Stomach (tissue), 8 donors: ENCODE measurements at regions not wholly inside any gene's neighbourhood (a gene's known extent, or its start where the extent isn't known, plus 50 kb on each side); places are given as distances from the start of the nearest gene placed in this dataset.

Source experiments
- DNase-seq, 2 donors: peaks; one replicate each; pipeline versions ENCODE4 v3.0.0 to v3.0.0-alpha.2; 2013 to 2019
- H3K27ac ChIP-seq, 5 donors: fragments of 200-600 bp in 4 of 5; sonication (generic) in 4 of 5; one replicate each; pipeline ENCODE4 v1.5.1; 2013 to 2019; ENCODE audit warnings: mild to moderate bottlenecking in 1 of 5, moderate library complexity in 1 of 5
- H3K27me3 ChIP-seq, 3 donors: fragments of 200-600 bp; sonication (generic); one replicate each; pipeline ENCODE4 v1.5.1; 2017 to 2019; ENCODE audit warnings: mixed run types in 1 of 3
- H3K36me3 ChIP-seq, 4 donors: fragments of 200-600 bp; sonication (generic); 1 replicate in 3 of 4; 2 replicates in 1 of 4; pipeline ENCODE4 v1.5.1; 2016 to 2019
- H3K4me1 ChIP-seq, 4 donors: fragments of 200-600 bp; sonication (generic); one replicate each; pipeline ENCODE4 v1.5.1; 2016 to 2019
- H3K4me3 ChIP-seq, 4 donors: fragments of 200-600 bp; sonication (generic) in 3 of 4; one replicate each; pipeline ENCODE4 v1.5.1; 2016 to 2019; ENCODE audit warnings: mild to moderate bottlenecking in 1 of 4
- H3K9me3 ChIP-seq, 4 donors: fragments of 200-600 bp; sonication (generic); one replicate each; pipeline ENCODE4 v1.5.1; 2016 to 2019
- EP300 ChIP-seq: sonication (generic); formaldehyde crosslinking; IDR thresholded peaks from one replicate; pipeline ENCODE4 v1.6.1; 2017; ENCODE audit warnings: antibody characterized with exemption
- POLR2A ChIP-seq, 4 donors: fragments of 450-650 bp; IDR thresholded peaks; one replicate each; pipeline ENCODE4 v1.6.1; 2016; ENCODE audit warnings: antibody characterized with exemption in 4 of 4, control low read depth in 2 of 4, mild to moderate bottlenecking in 1 of 4, moderate library complexity in 1 of 4
- POLR2AphosphoS5 ChIP-seq, 3 donors: sonication (generic); formaldehyde crosslinking; IDR thresholded peaks; one replicate each; pipeline ENCODE4 v1.6.1; 2016; ENCODE audit warnings: antibody characterized with exemption in 3 of 3
- WGBS, 5 donors: extraction: QIAGEN DNeasy Blood & Tissue Kit in 3 of 5; methylation state at CpG; one replicate each; pipeline versions ENCODE4 v1.1.5 to v1.1.7; 2013 to 2018; 5-methylcytosine and 5-hydroxymethylcytosine counted together
- intact Hi-C: fragments of 100-400 bp; cut with DNase I; formaldehyde crosslinking; loops from one replicate; pipeline ENCODE4 v1.15.1; 2023; ENCODE audit warnings: low total_unique reads
- TF ChIP-seq, protein P1 (sequence below), 7 experiments: fragments of 450-650 bp in 4 of 7; fragments of 200-600 bp in 3 of 7; sonication (generic) in 3 of 7; IDR thresholded peaks; one replicate each; pipeline ENCODE4 v1.5.1; 2016 to 2019; ENCODE audit warnings: antibody characterized with exemption in 7 of 7, control low read depth in 2 of 7, mild to moderate bottlenecking in 1 of 7
- donor health status: healthy with polysubstance abuse.
- donor health status: Bipolar disorder and iron deficiency.
- donor health status: healthy.

DNA sequence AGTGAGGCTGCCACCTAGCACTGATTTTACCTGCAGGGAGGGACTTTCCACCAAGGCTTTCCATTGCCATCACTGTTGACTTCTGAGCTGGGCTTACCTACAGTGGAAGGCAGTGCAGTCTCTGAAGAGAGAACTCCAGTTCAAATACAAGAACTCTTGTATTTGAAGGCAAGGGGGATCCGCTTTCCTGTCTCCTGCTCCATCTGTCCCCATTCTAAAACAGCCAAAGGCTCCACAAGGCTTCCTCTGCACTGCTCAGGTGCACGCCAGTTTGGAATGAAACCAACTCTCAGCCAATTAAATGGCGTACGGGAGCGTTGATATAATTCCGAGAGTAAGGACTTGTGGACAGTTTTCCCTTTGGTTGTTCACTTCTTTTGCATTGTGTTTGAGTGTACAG lies 66.0 kb upstream of the CXCL14 start:
- H3K36me3 ChIP-seq, result no peaks in the 10 kb centered on the region
- H3K27ac ChIP-seq, result no peak overlapping the region
- TF ChIP-seq EP300 (no peak), POLR2AphosphoS5 (IDR thresholded peaks at IDR 0.05) (no peak), POLR2A (IDR thresholded peaks at IDR 0.05) (no peak)
- TF ChIP-seq, protein P1, sequence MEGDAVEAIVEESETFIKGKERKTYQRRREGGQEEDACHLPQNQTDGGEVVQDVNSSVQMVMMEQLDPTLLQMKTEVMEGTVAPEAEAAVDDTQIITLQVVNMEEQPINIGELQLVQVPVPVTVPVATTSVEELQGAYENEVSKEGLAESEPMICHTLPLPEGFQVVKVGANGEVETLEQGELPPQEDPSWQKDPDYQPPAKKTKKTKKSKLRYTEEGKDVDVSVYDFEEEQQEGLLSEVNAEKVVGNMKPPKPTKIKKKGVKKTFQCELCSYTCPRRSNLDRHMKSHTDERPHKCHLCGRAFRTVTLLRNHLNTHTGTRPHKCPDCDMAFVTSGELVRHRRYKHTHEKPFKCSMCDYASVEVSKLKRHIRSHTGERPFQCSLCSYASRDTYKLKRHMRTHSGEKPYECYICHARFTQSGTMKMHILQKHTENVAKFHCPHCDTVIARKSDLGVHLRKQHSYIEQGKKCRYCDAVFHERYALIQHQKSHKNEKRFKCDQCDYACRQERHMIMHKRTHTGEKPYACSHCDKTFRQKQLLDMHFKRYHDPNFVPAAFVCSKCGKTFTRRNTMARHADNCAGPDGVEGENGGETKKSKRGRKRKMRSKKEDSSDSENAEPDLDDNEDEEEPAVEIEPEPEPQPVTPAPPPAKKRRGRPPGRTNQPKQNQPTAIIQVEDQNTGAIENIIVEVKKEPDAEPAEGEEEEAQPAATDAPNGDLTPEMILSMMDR (IDR thresholded peaks at IDR 0.05), result no peak
- H3K27me3 ChIP-seq, result no peaks in the 10 kb centered on the region
- H3K4me3 ChIP-seq, result no peak overlapping the region
- intact Hi-C loops, result no loop called here
- no peaks in the 10 kb centered on the region for H3K4me1 ChIP-seq
- WGBS, 5 donors, result 91 to 97% (median 93%) methylated on average over 6 of the region's 6 CpGs
- no peaks in the 10 kb centered on the region for H3K9me3 ChIP-seq
- no peak for DNase-seq

DNA sequence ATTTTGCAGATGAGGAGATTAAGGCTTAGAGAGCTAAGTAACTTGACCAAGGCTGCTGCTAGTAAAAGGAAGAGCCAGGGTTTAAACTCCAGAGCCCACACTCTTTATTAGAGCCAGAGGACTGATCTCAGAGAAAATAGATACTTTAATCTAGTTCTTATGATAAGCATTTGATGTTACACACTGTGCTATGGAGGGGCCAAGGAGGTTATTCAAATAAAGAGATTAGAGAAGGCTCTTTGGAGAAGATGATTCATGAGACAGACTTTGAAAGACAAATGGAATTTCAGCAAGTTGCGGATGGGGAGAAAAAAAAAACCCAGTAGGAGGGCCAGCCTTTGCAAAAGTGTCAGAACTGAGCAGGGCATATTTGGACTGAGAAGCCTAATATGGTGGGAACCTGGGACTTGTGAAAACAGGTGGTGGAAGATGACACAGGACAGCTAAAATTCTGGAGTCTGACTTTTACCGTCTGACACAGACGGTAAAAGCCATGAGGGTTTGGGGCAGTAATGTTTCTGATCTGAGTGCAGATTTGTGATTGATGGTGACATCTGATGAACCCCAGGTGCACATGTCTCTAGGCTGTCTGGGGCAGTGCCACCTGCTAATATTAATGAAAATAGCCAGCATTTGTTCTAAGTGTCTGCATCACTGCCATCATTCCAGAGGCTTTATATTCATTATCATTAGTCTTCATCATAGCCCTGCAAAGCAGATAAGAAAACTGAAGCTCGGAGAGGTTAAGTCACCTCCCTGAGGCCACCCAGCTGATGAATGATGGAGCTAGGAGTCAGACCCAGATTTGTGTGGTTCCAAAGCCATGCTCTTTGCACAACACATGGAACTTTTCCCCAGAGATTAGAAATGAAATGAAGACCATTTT lies 65.3 kb upstream of the CXCL14 start:
- intact Hi-C loops, result no loop called here
- TF ChIP-seq POLR2AphosphoS5 (IDR thresholded peaks at IDR 0.05), result no peak
- TF ChIP-seq, protein P1 (IDR thresholded peaks at IDR 0.05), result no peak
- no peak for TF ChIP-seq POLR2A (IDR thresholded peaks at IDR 0.05)
- TF ChIP-seq EP300, result no peak
- Histone ChIP-seq H3K36me3 (no peaks in the 10 kb centered on the region), H3K4me3 (no peak overlapping the region), H3K27me3 (peaks cover 0 to 3% (median 0%) of the 10 kb centered on the region in 3 donors), H3K9me3 (no peaks in the 10 kb centered on the region), H3K27ac (no peak overlapping the region), H3K4me1 (no peaks in the 10 kb centered on the region)
- DNase-seq, result no peak
- WGBS, 5 donors, result 60 to 77% (median 66%) methylated on average over 4 of the region's 4 CpGs

DNA sequence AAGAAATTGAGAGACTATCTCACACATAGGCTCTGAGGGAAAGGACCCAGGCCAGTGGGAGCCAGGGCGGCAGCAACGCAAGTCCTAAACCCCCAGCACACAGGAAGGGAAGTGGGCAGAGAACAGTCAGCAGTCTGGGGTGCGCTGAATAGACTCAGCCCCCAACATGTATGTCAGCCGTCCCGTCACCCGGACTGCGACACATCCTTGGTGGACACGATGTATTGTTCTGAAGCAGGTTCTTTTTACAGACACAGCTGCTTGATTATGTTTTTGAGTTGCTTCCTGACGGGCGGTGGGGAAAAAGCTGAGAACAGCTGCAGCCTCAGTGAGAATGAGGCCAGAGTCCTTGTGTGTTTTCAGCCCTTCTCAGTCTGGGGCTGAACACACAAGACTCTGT lies 64.1 kb upstream of the CXCL14 start:
- no peak overlapping the region for H3K27ac ChIP-seq
- H3K36me3 ChIP-seq, result no peaks in the 10 kb centered on the region
- 80 to 89% (median 84%) methylated on average over 10 of the region's 10 CpGs for WGBS, 5 donors
- H3K4me1 ChIP-seq, result no peaks in the 10 kb centered on the region
- H3K27me3 ChIP-seq, result peaks cover 0 to 5% (median 0%) of the 10 kb centered on the region in 3 donors
- no peak for DNase-seq
- no peak overlapping the region for H3K4me3 ChIP-seq
- no peak for TF ChIP-seq POLR2A (IDR thresholded peaks at IDR 0.05)
- TF ChIP-seq, protein P1 (IDR thresholded peaks at IDR 0.05), result no peak
- TF ChIP-seq EP300, result no peak
- TF ChIP-seq POLR2AphosphoS5 (IDR thresholded peaks at IDR 0.05), result no peak
- no peaks in the 10 kb centered on the region for H3K9me3 ChIP-seq
- intact Hi-C loops, result no loop called here

DNA sequence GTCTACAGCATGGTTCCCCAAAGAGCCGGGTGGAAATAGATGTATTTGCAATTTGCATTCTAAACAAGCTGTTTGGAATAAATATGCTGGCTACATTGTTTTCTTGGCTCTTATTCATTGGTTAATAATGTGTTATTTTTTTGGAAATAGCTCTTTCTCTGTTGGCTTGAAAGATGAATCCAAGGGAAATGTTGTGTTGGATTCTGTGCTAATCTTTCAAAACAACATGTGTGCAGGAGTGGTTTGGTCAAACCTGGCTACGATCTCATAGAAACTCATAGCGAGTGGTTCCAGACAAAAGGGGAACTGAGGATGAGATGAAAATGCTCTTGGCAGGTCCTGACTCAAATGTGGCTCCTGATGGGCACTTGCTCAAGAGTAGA lies 63.7 kb upstream of the CXCL14 start:
- Histone ChIP-seq H3K4me1 (no peaks in the 10 kb centered on the region), H3K27me3 (peaks cover 0 to 5% (median 0%) of the 10 kb centered on the region in 3 donors), H3K4me3 (no peak overlapping the region), H3K27ac (no peak overlapping the region), H3K9me3 (no peaks in the 10 kb centered on the region), H3K36me3 (no peaks in the 10 kb centered on the region)
- no peak for DNase-seq
- intact Hi-C loops, result no loop called here
- TF ChIP-seq EP300 (no peak), POLR2A (IDR thresholded peaks at IDR 0.05) (no peak), POLR2AphosphoS5 (IDR thresholded peaks at IDR 0.05) (no peak)
- TF ChIP-seq, protein P1 (IDR thresholded peaks at IDR 0.05), result no peak
- 74 to 87% (median 77%) methylated on average over 3 of the region's 3 CpGs for WGBS, 5 donors
